ENCODE measurements at regions not wholly inside any gene's neighbourhood (a gene's known extent, or its start where the extent isn't known, plus 50 kb on each side); places are given as distances from the start of the nearest gene placed in this dataset.

- H3K27ac ChIP-seq (ENCODE audit: insufficient read depth, low read length), result no peak overlapping the region
- H3K14ac ChIP-seq (replicated peaks; ENCODE audit: low read depth, low read length), result no peak overlapping the region
- no peak overlapping the region for H2AFZ ChIP-seq (replicated peaks; ENCODE audit: low read length, poor library complexity)
- H4K20me1 ChIP-seq (ENCODE audit: insufficient read depth, low read length), result no peaks in the 10 kb centered on the region
- in situ Hi-C loops (cut with MboI; ENCODE audit: low sequenced_read_pairs) (no loop called here), dilution Hi-C loops (cut with HindIII; ENCODE audit: low sequenced_read_pairs, unreplicated experiment) (no loop called here), intact Hi-C loops (cut with micrococcal nuclease) (no loop called here)
- H2BK20ac ChIP-seq (ENCODE audit: low read depth, low read length), result no peak overlapping the region
- no peak overlapping the region for H2AK5ac ChIP-seq (ENCODE audit: low read depth, low read length)
- H3K9ac ChIP-seq (ENCODE audit: low read depth, low read length), result no peak overlapping the region
- H3K56ac ChIP-seq (ENCODE audit: extremely low read depth, insufficient read depth, low read length), result no peak overlapping the region
- H2AK9ac ChIP-seq (replicated peaks; ENCODE audit: low read depth, low read length, poor library complexity), result no peak overlapping the region
- no peak overlapping the region for H4K5ac ChIP-seq (ENCODE audit: low read depth, low read length)
- DNase-seq, result no peak
- no peak overlapping the region for H4K91ac ChIP-seq (ENCODE audit: insufficient read depth, low read depth, low read length)
- no peak overlapping the region for H3K4me2 ChIP-seq (ENCODE audit: low read depth, low read length)
- no peaks in the 10 kb centered on the region for H3K9me3 ChIP-seq (ENCODE audit: control insufficient read depth, insufficient read depth, low read length)
- no peaks in the 10 kb centered on the region for H3K4me1 ChIP-seq (ENCODE audit: control insufficient read depth, insufficient read depth, low read length)
- no peak overlapping the region for H3K18ac ChIP-seq (ENCODE audit: low read depth, low read length)
- H3K4me3 ChIP-seq (ENCODE audit: insufficient read depth, low read depth, low read length), result no peak overlapping the region
- ChIA-PET POLR2A (ENCODE audit: unreplicated experiment) (no interaction called here), CTCF (no interaction called here)
- H3K79me1 ChIP-seq (ENCODE audit: low read depth in 1 of 2, low read length in 2 of 2), result no peaks in the 10 kb centered on the region
- 20% methylated on average over 1 of the region's 2 CpGs; no CpG with 5 or more reads in 1 of the 2 experiments for WGBS, 2 experiments (ENCODE audit: extremely low coverage in 2 of 2, insufficient read length in 1 of 2)
- H2BK120ac ChIP-seq (ENCODE audit: low read depth, low read length), result no peak overlapping the region
- ATAC-seq (ENCODE audit: low read depth), result no peak
- no peaks in the 10 kb centered on the region for H3K36me3 ChIP-seq (ENCODE audit: control insufficient read depth, insufficient read depth, low read length)
- no peaks in the 10 kb centered on the region for H3K9me1 ChIP-seq (ENCODE audit: insufficient read depth, low read length)
- H2BK5ac ChIP-seq (ENCODE audit: low read depth, low read length, poor library complexity, severe bottlenecking), result no peak overlapping the region
- H3K4ac ChIP-seq (ENCODE audit: low read depth, low read length), result no peak overlapping the region
- H3K23ac ChIP-seq (ENCODE audit: low read depth, low read length), result no peak overlapping the region
- no TSS peak for BruUV-seq (replicated peaks)
- TF ChIP-seq RAD21 (IDR thresholded peaks at IDR 0.05; ENCODE audit: low read length) (no peak), RCOR1 (IDR thresholded peaks at IDR 0.05; ENCODE audit: insufficient replicate concordance, low read length) (no peak), CTCF (conservative IDR thresholded peaks at IDR 0.05; ENCODE audit: low read depth, low read length) (no peak), SMC3 (IDR thresholded peaks at IDR 0.05; ENCODE audit: low read depth, low read length) (no peak), NFE2L2 (IDR thresholded peaks at IDR 0.05; ENCODE audit: low read depth, low read length) (no peak), BHLHE40 (IDR thresholded peaks at IDR 0.05; ENCODE audit: low read depth, low read length) (no peak)
- TF ChIP-seq, protein P1, sequence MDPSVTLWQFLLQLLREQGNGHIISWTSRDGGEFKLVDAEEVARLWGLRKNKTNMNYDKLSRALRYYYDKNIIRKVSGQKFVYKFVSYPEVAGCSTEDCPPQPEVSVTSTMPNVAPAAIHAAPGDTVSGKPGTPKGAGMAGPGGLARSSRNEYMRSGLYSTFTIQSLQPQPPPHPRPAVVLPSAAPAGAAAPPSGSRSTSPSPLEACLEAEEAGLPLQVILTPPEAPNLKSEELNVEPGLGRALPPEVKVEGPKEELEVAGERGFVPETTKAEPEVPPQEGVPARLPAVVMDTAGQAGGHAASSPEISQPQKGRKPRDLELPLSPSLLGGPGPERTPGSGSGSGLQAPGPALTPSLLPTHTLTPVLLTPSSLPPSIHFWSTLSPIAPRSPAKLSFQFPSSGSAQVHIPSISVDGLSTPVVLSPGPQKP (IDR thresholded peaks at IDR 0.05; ENCODE audit: borderline replicate concordance, low read depth, low read length), result no peak
- TF ChIP-seq, protein P2, sequence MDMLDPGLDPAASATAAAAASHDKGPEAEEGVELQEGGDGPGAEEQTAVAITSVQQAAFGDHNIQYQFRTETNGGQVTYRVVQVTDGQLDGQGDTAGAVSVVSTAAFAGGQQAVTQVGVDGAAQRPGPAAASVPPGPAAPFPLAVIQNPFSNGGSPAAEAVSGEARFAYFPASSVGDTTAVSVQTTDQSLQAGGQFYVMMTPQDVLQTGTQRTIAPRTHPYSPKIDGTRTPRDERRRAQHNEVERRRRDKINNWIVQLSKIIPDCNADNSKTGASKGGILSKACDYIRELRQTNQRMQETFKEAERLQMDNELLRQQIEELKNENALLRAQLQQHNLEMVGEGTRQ (IDR thresholded peaks at IDR 0.05; ENCODE audit: low read depth, low read length), result no peak
- no peaks in the 10 kb centered on the region for H3K27me3 ChIP-seq (ENCODE audit: control insufficient read depth, insufficient read depth, low read length)
- no peak overlapping the region for H2BK15ac ChIP-seq (ENCODE audit: low read depth, low read length)
- H4K8ac ChIP-seq (ENCODE audit: low read depth in 2 of 2, low read length in 2 of 2), result no peak overlapping the region
Observed at GRCh38 chr4:13302876-13303275, 181.3 kb downstream of the RAB28 start.
